ENCODE measurements at regions not wholly inside any gene's neighbourhood (a gene's known extent, or its start where the extent isn't known, plus 50 kb on each side); places are given as distances from the start of the nearest gene placed in this dataset.

DNA sequence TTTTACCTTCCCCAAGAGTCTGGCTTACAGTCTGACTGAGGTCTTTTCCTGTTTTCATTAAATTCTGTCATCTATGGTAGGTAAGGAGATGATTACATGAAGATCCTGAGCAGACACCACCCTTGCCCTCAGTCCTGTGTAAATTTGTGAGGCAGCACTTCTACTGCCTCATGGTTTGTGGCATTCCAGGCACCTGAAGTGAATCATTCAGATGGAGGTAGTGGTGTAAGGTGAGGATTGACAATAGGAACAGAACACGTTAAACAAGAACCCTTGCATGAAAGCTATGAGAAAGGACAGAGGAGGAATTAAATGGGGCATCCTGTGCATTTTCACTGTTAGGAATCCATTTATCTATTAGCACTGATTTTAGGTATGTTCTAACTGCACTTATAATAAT lies 618.6 kb downstream of the TLL1 start:
- Histone ChIP-seq H3K4me3 (ENCODE audit: low read depth, low read length) (no peak overlapping the region), H3K9ac (ENCODE audit: low read depth, low read length) (no peak overlapping the region), H3K4me1 (ENCODE audit: control insufficient read depth, insufficient read depth, low read length) (no peaks in the 10 kb centered on the region), H3K36me3 (ENCODE audit: control insufficient read depth, insufficient read depth, low read length) (no peaks in the 10 kb centered on the region), H3K9me3 (ENCODE audit: control insufficient read depth, insufficient read depth, low read length) (no peaks in the 10 kb centered on the region), H3K27ac (ENCODE audit: low read depth, low read length) (no peak overlapping the region), H3K27me3 (ENCODE audit: control insufficient read depth, insufficient read depth, low read length) (no peaks in the 10 kb centered on the region)

DNA sequence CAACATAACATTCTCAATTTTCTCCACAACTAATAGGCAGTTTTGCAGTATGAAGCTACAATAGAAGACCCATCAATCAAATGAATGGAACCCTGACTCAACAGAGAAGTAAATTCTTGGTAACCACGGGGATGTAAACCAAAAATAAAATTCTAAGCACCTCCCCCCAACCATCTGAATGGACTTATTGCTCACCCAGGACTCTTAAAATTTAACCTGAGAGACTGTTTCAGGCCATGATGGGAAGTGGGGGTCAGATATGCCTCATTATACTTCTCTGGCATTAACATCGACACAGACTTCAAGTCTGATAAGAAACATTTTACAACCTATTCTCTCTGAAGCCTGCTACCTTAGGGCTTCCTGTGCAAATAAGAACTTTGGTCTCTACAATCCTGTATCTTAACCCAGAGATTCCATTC lies 620.9 kb downstream of the TLL1 start:
- H3K9ac ChIP-seq (ENCODE audit: low read depth, low read length) = no peak overlapping the region
- H3K27ac ChIP-seq (ENCODE audit: low read depth, low read length) = peak overlapping the region; percentile 24
- H3K4me1 ChIP-seq (ENCODE audit: control insufficient read depth, insufficient read depth, low read length) = peaks cover 8% of the 10 kb centered on the region; the same call in 1 of the 2 replicates
- H3K27me3 ChIP-seq (ENCODE audit: control insufficient read depth, insufficient read depth, low read length) = no peaks in the 10 kb centered on the region
- H3K36me3 ChIP-seq (ENCODE audit: control insufficient read depth, insufficient read depth, low read length) = no peaks in the 10 kb centered on the region
- no peak overlapping the region for H3K4me3 ChIP-seq (ENCODE audit: low read depth, low read length)
- no peaks in the 10 kb centered on the region for H3K9me3 ChIP-seq (ENCODE audit: control insufficient read depth, insufficient read depth, low read length)

DNA sequence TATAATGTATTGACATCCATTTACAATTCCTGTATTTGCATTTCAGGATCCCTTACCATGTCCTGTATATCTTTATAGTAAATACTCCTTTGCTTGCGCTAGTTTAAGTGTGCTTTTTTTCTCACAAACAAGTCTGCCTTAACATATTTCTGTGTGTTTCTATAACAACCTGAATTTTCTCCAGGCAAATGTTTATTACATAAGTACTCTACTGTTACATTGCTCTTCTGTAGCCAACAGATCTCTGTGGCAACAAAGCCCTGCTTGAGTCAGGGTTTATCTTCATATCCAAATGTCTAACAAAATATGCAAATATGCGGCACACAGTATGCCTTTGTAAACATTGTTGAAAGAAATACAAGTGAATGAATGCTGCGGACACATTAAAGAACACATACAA lies 625.5 kb downstream of the TLL1 start:
- no peaks in the 10 kb centered on the region for H3K27me3 ChIP-seq (ENCODE audit: control insufficient read depth, insufficient read depth, low read length)
- no peak overlapping the region for H3K4me3 ChIP-seq (ENCODE audit: low read depth, low read length)
- H3K36me3 ChIP-seq (ENCODE audit: control insufficient read depth, insufficient read depth, low read length) = no peaks in the 10 kb centered on the region
- no peaks in the 10 kb centered on the region for H3K9me3 ChIP-seq (ENCODE audit: control insufficient read depth, insufficient read depth, low read length)
- H3K4me1 ChIP-seq (ENCODE audit: control insufficient read depth, insufficient read depth, low read length) = peaks cover 8% of the 10 kb centered on the region; the same call in 1 of the 2 replicates
- no peak overlapping the region for H3K9ac ChIP-seq (ENCODE audit: low read depth, low read length)
- H3K27ac ChIP-seq (ENCODE audit: low read depth, low read length) = no peak overlapping the region

- Histone ChIP-seq H3K4me1 (ENCODE audit: control insufficient read depth, insufficient read depth, low read length) (peaks cover 8% of the 10 kb centered on the region; the same call in 1 of the 2 replicates), H3K27me3 (ENCODE audit: control insufficient read depth, insufficient read depth, low read length) (no peaks in the 10 kb centered on the region), H3K36me3 (ENCODE audit: control insufficient read depth, insufficient read depth, low read length) (no peaks in the 10 kb centered on the region), H3K9ac (ENCODE audit: low read depth, low read length) (no peak overlapping the region), H3K27ac (ENCODE audit: low read depth, low read length) (no peak overlapping the region), H3K9me3 (ENCODE audit: control insufficient read depth, insufficient read depth, low read length) (no peaks in the 10 kb centered on the region), H3K4me3 (ENCODE audit: low read depth, low read length) (no peak overlapping the region)
Measured at GRCh38 chr4:166499820-166500219, 626.8 kb downstream of the TLL1 start.

GRCh38 chr4:166501941-166502382 lies 628.9 kb downstream of the TLL1 start:
- H3K27me3 ChIP-seq (ENCODE audit: control insufficient read depth, insufficient read depth, low read length) = no peaks in the 10 kb centered on the region
- H3K9ac ChIP-seq (ENCODE audit: low read depth, low read length) = no peak overlapping the region
- no peaks in the 10 kb centered on the region for H3K36me3 ChIP-seq (ENCODE audit: control insufficient read depth, insufficient read depth, low read length)
- no peak overlapping the region for H3K4me3 ChIP-seq (ENCODE audit: low read depth, low read length)
- no peaks in the 10 kb centered on the region for H3K9me3 ChIP-seq (ENCODE audit: control insufficient read depth, insufficient read depth, low read length)
- no peak overlapping the region for H3K27ac ChIP-seq (ENCODE audit: low read depth, low read length)
- H3K4me1 ChIP-seq (ENCODE audit: control insufficient read depth, insufficient read depth, low read length) = peaks cover 8% of the 10 kb centered on the region; the same call in 1 of the 2 replicates

GRCh38 chr4:166502660-166503059 lies 629.6 kb downstream of the TLL1 start:
- Histone ChIP-seq H3K4me3 (ENCODE audit: low read depth, low read length) (no peak overlapping the region), H3K4me1 (ENCODE audit: control insufficient read depth, insufficient read depth, low read length) (peaks cover 8% of the 10 kb centered on the region; the same call in 1 of the 2 replicates), H3K27me3 (ENCODE audit: control insufficient read depth, insufficient read depth, low read length) (no peaks in the 10 kb centered on the region), H3K36me3 (ENCODE audit: control insufficient read depth, insufficient read depth, low read length) (no peaks in the 10 kb centered on the region), H3K9me3 (ENCODE audit: control insufficient read depth, insufficient read depth, low read length) (no peaks in the 10 kb centered on the region), H3K27ac (ENCODE audit: low read depth, low read length) (no peak overlapping the region), H3K9ac (ENCODE audit: low read depth, low read length) (no peak overlapping the region)

DNA sequence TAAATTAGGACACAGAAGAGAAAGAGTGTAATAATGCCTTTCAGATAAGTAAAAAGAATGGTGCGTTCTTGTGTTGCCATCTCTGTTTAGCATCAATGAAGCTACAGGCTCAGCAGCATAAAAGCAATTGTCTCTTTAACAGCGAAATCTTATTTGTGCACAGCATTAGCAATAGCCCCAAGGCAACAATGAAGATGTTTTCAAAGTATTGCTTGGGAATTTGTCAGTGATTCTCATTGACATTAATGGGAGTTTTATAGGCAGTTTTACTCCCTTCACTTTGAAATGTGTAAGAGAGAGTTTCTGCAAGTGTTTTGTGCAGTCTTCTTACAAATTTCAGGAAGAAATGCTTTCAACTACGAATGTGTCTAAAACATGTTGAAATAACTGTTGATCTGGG lies 633.0 kb downstream of the TLL1 start:
- no peaks in the 10 kb centered on the region for H3K27me3 ChIP-seq (ENCODE audit: control insufficient read depth, insufficient read depth, low read length)
- no peaks in the 10 kb centered on the region for H3K36me3 ChIP-seq (ENCODE audit: control insufficient read depth, insufficient read depth, low read length)
- no peak overlapping the region for H3K4me3 ChIP-seq (ENCODE audit: low read depth, low read length)
- H3K27ac ChIP-seq (ENCODE audit: low read depth, low read length) = no peak overlapping the region
- no peak overlapping the region for H3K9ac ChIP-seq (ENCODE audit: low read depth, low read length)
- no peaks in the 10 kb centered on the region for H3K4me1 ChIP-seq (ENCODE audit: control insufficient read depth, insufficient read depth, low read length)
- H3K9me3 ChIP-seq (ENCODE audit: control insufficient read depth, insufficient read depth, low read length) = no peaks in the 10 kb centered on the region

- Histone ChIP-seq H3K9me3 (ENCODE audit: control insufficient read depth, insufficient read depth, low read length) (no peaks in the 10 kb centered on the region), H3K4me1 (ENCODE audit: control insufficient read depth, insufficient read depth, low read length) (no peaks in the 10 kb centered on the region), H3K27ac (ENCODE audit: low read depth, low read length) (no peak overlapping the region), H3K27me3 (ENCODE audit: control insufficient read depth, insufficient read depth, low read length) (no peaks in the 10 kb centered on the region), H3K9ac (ENCODE audit: low read depth, low read length) (no peak overlapping the region), H3K4me3 (ENCODE audit: low read depth, low read length) (no peak overlapping the region), H3K36me3 (ENCODE audit: control insufficient read depth, insufficient read depth, low read length) (no peaks in the 10 kb centered on the region)
Measured at GRCh38 chr4:166512267-166512666, 639.2 kb downstream of the TLL1 start.

DNA sequence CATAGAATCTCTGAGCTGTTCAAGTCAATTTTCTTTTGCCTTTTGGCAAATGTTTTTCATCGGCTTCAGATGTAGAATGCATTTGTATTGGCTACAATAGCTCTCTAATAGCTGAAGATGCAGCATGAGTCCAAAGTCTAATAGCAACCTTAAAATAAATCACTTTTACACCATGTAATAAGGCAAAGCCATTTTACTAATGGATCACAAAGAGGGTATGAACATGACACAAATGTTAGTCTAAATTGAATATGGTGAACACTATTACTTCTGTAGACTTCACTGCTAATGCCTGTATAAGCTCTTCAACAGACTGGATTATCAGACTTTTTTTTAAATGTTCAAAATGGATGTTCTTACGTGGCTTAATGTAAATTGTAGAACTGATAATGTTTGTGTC lies 645.3 kb downstream of the TLL1 start:
- Histone ChIP-seq H3K27ac (ENCODE audit: low read depth, low read length) (no peak overlapping the region), H3K27me3 (ENCODE audit: control insufficient read depth, insufficient read depth, low read length) (no peaks in the 10 kb centered on the region), H3K9ac (ENCODE audit: low read depth, low read length) (no peak overlapping the region), H3K4me1 (ENCODE audit: control insufficient read depth, insufficient read depth, low read length) (no peaks in the 10 kb centered on the region), H3K36me3 (ENCODE audit: control insufficient read depth, insufficient read depth, low read length) (no peaks in the 10 kb centered on the region), H3K9me3 (ENCODE audit: control insufficient read depth, insufficient read depth, low read length) (no peaks in the 10 kb centered on the region), H3K4me3 (ENCODE audit: low read depth, low read length) (no peak overlapping the region)

DNA sequence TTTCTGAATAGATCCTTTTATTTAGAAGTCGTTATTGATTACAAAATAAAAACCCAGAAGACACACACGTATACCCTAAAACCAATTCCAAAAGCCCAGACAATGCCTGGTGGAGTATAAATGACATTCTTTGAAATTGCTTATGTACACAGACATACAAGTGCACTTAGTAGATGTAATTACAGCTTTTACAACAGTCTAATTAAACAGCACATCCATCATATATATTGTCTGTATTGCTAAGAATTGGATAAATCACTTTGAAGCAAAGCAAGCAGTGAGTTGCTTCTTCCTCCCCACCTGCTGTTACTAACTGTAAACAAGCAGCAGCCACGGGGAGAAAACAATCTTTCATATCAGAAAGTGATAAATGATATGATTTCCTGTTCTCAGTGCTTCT lies 645.7 kb downstream of the TLL1 start:
- no peaks in the 10 kb centered on the region for H3K36me3 ChIP-seq (ENCODE audit: control insufficient read depth, insufficient read depth, low read length)
- no peak overlapping the region for H3K4me3 ChIP-seq (ENCODE audit: low read depth, low read length)
- no peak overlapping the region for H3K27ac ChIP-seq (ENCODE audit: low read depth, low read length)

DNA sequence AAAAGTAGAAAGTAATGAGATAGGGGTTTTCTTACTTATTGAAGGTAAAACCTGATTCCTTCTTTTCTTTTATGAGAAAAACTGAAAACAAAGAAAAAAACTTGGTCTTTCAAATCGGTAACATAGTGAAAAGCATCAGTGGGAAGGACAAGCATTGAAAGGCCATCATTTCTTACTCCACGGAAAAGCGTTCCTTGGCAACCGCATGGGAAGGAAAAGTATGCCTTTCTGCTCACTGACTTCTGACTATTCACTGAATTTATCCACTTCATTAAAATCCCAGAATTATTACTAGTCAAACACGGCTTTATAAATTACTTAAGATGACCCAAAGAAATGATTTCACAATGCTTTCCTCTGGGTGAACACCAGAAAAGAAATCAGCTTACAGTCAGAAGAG lies 646.7 kb downstream of the TLL1 start:
- Histone ChIP-seq H3K9ac (ENCODE audit: low read depth, low read length) (no peak overlapping the region), H3K27ac (ENCODE audit: low read depth, low read length) (no peak overlapping the region), H3K4me3 (ENCODE audit: low read depth, low read length) (no peak overlapping the region), H3K9me3 (ENCODE audit: control insufficient read depth, insufficient read depth, low read length) (no peaks in the 10 kb centered on the region), H3K36me3 (ENCODE audit: control insufficient read depth, insufficient read depth, low read length) (no peaks in the 10 kb centered on the region), H3K4me1 (ENCODE audit: control insufficient read depth, insufficient read depth, low read length) (no peaks in the 10 kb centered on the region), H3K27me3 (ENCODE audit: control insufficient read depth, insufficient read depth, low read length) (no peaks in the 10 kb centered on the region)

More for the DNA sequence above, 645.7 kb downstream of the TLL1 start:
- Histone ChIP-seq H3K4me1 (ENCODE audit: control insufficient read depth, insufficient read depth, low read length) (no peaks in the 10 kb centered on the region), H3K27me3 (ENCODE audit: control insufficient read depth, insufficient read depth, low read length) (no peaks in the 10 kb centered on the region), H3K9me3 (ENCODE audit: control insufficient read depth, insufficient read depth, low read length) (no peaks in the 10 kb centered on the region), H3K9ac (ENCODE audit: low read depth, low read length) (no peak overlapping the region)

DNA sequence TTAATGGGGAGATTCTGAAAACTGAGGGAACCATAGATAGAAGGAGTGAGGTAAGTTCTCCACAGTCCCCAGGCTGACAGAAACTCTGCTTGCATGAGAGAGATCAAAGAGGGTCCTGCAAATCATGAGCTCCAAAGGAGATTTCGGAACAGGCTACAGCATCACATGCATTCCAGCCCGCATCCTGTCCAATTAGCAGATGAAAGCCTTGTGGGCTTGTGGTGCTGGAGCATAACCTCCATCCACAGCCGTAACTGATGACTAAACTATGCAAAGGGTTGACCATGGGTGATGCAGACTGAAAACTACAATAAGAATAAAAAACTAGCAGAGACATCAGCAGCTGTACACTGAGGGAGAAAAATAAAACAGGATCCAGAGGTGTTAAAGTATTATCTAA lies 654.5 kb downstream of the TLL1 start:
- no peaks in the 10 kb centered on the region for H3K27me3 ChIP-seq (ENCODE audit: control insufficient read depth, insufficient read depth, low read length)
- no peak overlapping the region for H3K27ac ChIP-seq (ENCODE audit: low read depth, low read length)
- H3K4me1 ChIP-seq (ENCODE audit: control insufficient read depth, insufficient read depth, low read length) = peaks cover 19% of the 10 kb centered on the region
- H3K9me3 ChIP-seq (ENCODE audit: control insufficient read depth, insufficient read depth, low read length) = no peaks in the 10 kb centered on the region
- H3K9ac ChIP-seq (ENCODE audit: low read depth, low read length) = no peak overlapping the region
- no peaks in the 10 kb centered on the region for H3K36me3 ChIP-seq (ENCODE audit: control insufficient read depth, insufficient read depth, low read length)
- no peak overlapping the region for H3K4me3 ChIP-seq (ENCODE audit: low read depth, low read length)

Measured in HUES48 (cell line).